GM23248 (cell line): ENCODE measurements at regions not wholly inside any gene's neighbourhood (a gene's known extent, or its start where the extent isn't known, plus 50 kb on each side); places are given as distances from the start of the nearest gene placed in this dataset.
"Not testable (repeated sequence)": the region's sequence is repeated elsewhere in the genome, so short reads cannot be mapped to it uniquely, and the experiment has no call there.

Experiments used
- DNase-seq: peaks from one replicate; pipeline ENCODE4 v3.0.0-alpha.2; 2015
- H2AFZ ChIP-seq: fragments of 200-600 bp; sonication (generic); 2 replicates; pipeline ENCODE4 v1.6.1; 2016; ENCODE audit warnings: antibody characterized with exemption
- H3F3A ChIP-seq: fragments of 200-600 bp; sonication (generic); 2 replicates; pipeline ENCODE4 v1.6.1; 2016; ENCODE audit warnings: mild to moderate bottlenecking, antibody characterized with exemption, mixed run types; ENCODE audit not compliant: insufficient read depth
- H3K27ac ChIP-seq: fragments of 200-600 bp; sonication (generic); 2 replicates; pipeline ENCODE4 v1.5.1; 2016; ENCODE audit warnings: mild to moderate bottlenecking
- H3K27me3 ChIP-seq: fragments of 200-600 bp; sonication (generic); replicated peaks from 2 replicates; pipeline ENCODE4 v1.6.1; 2016; ENCODE audit warnings: mild to moderate bottlenecking; ENCODE audit not compliant: insufficient read depth
- H3K36me3 ChIP-seq: fragments of 200-600 bp; sonication (generic); 2 replicates; pipeline ENCODE4 v1.6.1; 2016; ENCODE audit warnings: low read depth, mild to moderate bottlenecking
- H3K4me1 ChIP-seq: fragments of 200-600 bp; sonication (generic); 2 replicates; pipeline ENCODE4 v1.6.1; 2016; ENCODE audit warnings: mild to moderate bottlenecking; ENCODE audit not compliant: insufficient read depth
- H3K4me2 ChIP-seq: fragments of 200-600 bp; sonication (generic); one replicate; pipeline ENCODE4 v1.6.1; 2016; ENCODE audit warnings: mild to moderate bottlenecking; ENCODE audit not compliant: unreplicated experiment
- H3K4me3 ChIP-seq: fragments of 200-600 bp; sonication (generic); 2 replicates; pipeline ENCODE4 v1.5.1; 2016; ENCODE audit warnings: mild to moderate bottlenecking
- H3K79me2 ChIP-seq: fragments of 200-600 bp; sonication (generic); 2 replicates; pipeline ENCODE4 v1.6.1; 2016; ENCODE audit warnings: mild to moderate bottlenecking; ENCODE audit not compliant: insufficient read depth
- H3K9ac ChIP-seq: fragments of 200-600 bp; sonication (generic); 2 replicates; pipeline ENCODE4 v1.6.1; 2016; ENCODE audit warnings: mild to moderate bottlenecking
- H3K9me2 ChIP-seq: fragments of 200-600 bp; sonication (generic); 2 replicates; pipeline ENCODE4 v1.6.1; 2016; ENCODE audit warnings: mixed run types, mild to moderate bottlenecking, moderate library complexity; ENCODE audit not compliant: insufficient read depth
- H3K9me3 ChIP-seq: fragments of 200-600 bp; sonication (generic); one replicate; pipeline ENCODE4 v1.6.1; 2017; ENCODE audit warnings: low read depth
- H4K20me1 ChIP-seq: fragments of 200-600 bp; sonication (generic); 2 replicates; pipeline ENCODE4 v1.6.0; 2016; ENCODE audit not compliant: insufficient read depth
- EZH2 ChIP-seq: fragments of 200-600 bp; sonication (generic); IDR thresholded peaks from 2 replicates; pipeline ENCODE4 v1.6.1; 2018; ENCODE audit warnings: antibody characterized with exemption, mild to moderate bottlenecking; ENCODE audit not compliant: insufficient read depth, poor library complexity, severe bottlenecking
- EZH2phosphoT487 ChIP-seq: fragments of 200-600 bp; sonication (generic); IDR thresholded peaks from 2 replicates; pipeline ENCODE4 v1.6.1; 2018; ENCODE audit warnings: antibody characterized with exemption, moderate library complexity, mild to moderate bottlenecking, low read depth; ENCODE audit not compliant: insufficient read depth
- WGBS, 2 experiments: methylation state at CpG; one replicate each; pipeline ENCODE4 v1.1.6; 2015 to 2017; ENCODE audit warnings: low lambda C conversion rate in 2 of 2, low coverage in 1 of 2; ENCODE audit errors: missing lambda C conversion rate in 2 of 2; 5-methylcytosine and 5-hydroxymethylcytosine counted together
- in situ Hi-C: fragments of 300-500 bp; cut with MboI; formaldehyde crosslinking; loops from 2 replicates; pipeline ENCODE4 v1.15.0; 2020

- no peak for TF ChIP-seq EZH2phosphoT487
- TF ChIP-seq EZH2: no peak
- Histone ChIP-seq H3K27ac (no peak overlapping the region), H3K9me3 (no peaks in the 10 kb centered on the region), H4K20me1 (no peaks in the 10 kb centered on the region), H3K36me3 (no peaks in the 10 kb centered on the region), H3K9ac (no peak overlapping the region), H3F3A (no peaks in the 10 kb centered on the region), H3K9me2 (no peaks in the 10 kb centered on the region), H3K79me2 (no peaks in the 10 kb centered on the region), H3K4me3 (no peak overlapping the region), H3K4me1 (no peaks in the 10 kb centered on the region), H3K27me3 (no peaks in the 10 kb centered on the region; the same call in 1 of the 2 replicates), H2AFZ (no peak overlapping the region), H3K4me2 (no peak overlapping the region)
- 45 to 50% methylated on average over 4 of the region's 4 CpGs for WGBS, 2 experiments
- in situ Hi-C loops: no loop called here
- no peak for DNase-seq
These were observed 419.2 kb downstream of the AGTPBP1 start for GRCh38 chr9:85322592-85322991.

DNA sequence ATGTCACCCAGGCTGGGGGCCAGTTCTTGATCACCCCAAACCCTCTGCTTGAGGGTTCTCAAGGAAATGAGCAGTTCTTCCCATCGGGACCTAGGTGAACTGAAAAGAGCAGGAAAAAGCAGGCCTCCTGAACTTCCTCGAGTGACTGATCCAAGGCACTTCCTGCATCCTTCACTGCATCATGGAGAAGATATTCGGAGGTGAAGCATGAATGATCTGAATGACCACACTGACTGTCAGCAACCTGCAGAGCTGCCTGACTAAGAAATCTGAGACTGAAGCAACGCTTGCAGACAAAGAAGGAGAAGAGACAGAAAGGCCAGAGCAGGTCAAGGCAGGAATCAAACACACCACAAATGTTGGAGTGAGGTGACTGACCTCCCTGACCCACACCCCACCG lies 420.2 kb downstream of the AGTPBP1 start:
- H3K4me1 ChIP-seq: no peaks in the 10 kb centered on the region
- in situ Hi-C loops: no loop called here
- no peaks in the 10 kb centered on the region for H3K36me3 ChIP-seq
- H3K9me3 ChIP-seq: no peaks in the 10 kb centered on the region
- H3K27ac ChIP-seq: no peak overlapping the region
- H3K27me3 ChIP-seq: no peaks in the 10 kb centered on the region
- no peak overlapping the region for H2AFZ ChIP-seq
- DNase-seq: no peak
- no peak overlapping the region for H3K9ac ChIP-seq
- no peak for TF ChIP-seq EZH2
- no peak for TF ChIP-seq EZH2phosphoT487
- H4K20me1 ChIP-seq: no peaks in the 10 kb centered on the region
- H3K79me2 ChIP-seq: no peaks in the 10 kb centered on the region
- H3K9me2 ChIP-seq: no peaks in the 10 kb centered on the region
- no peak overlapping the region for H3K4me3 ChIP-seq
- no peak overlapping the region for H3K4me2 ChIP-seq
- 24 to 27% methylated on average over 5 of the region's 5 CpGs for WGBS, 2 experiments
- no peaks in the 10 kb centered on the region for H3F3A ChIP-seq

GRCh38 chr9:85319936-85320656 lies 421.7 kb downstream of the AGTPBP1 start:
- H3K27me3 ChIP-seq: no peaks in the 10 kb centered on the region
- H2AFZ ChIP-seq: no peak overlapping the region
- no peaks in the 10 kb centered on the region for H3K4me1 ChIP-seq
- no peak overlapping the region for H3K9ac ChIP-seq
- H3K9me2 ChIP-seq: no peaks in the 10 kb centered on the region
- no peaks in the 10 kb centered on the region for H3K9me3 ChIP-seq
- in situ Hi-C loops: no loop called here
- H3K4me2 ChIP-seq: no peak overlapping the region
- H4K20me1 ChIP-seq: no peaks in the 10 kb centered on the region
- H3K36me3 ChIP-seq: no peaks in the 10 kb centered on the region
- H3F3A ChIP-seq: no peaks in the 10 kb centered on the region
- H3K79me2 ChIP-seq: no peaks in the 10 kb centered on the region
- TF ChIP-seq EZH2 (no peak), EZH2phosphoT487 (no peak)
- no peak overlapping the region for H3K4me3 ChIP-seq
- no peak for DNase-seq
- 6 to 13% methylated on average over 2 of the region's 2 CpGs for WGBS, 2 experiments
- no peak overlapping the region for H3K27ac ChIP-seq

DNA sequence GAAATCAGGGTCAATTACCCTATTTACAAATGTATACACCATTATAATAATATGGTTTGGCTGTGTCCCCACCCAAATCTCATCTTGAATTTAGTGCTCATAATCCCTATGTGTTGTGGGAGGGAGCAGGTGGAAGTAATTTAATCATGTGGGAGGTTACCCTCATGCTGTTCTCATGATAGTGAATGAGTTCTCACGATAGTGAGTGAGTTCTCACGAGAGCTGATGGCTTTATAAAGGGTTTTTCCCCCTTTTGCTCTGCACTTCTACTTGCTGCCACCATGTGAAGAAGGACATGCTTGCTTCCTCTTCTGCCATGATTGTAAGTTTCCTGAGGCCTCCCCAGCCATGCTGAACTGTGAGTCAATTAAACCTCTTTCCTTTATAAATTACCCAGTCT lies 426.2 kb downstream of the AGTPBP1 start:
- H3K79me2 ChIP-seq, H3K4me1 ChIP-seq, H3K27me3 ChIP-seq, H3K9ac ChIP-seq, H4K20me1 ChIP-seq, H3F3A ChIP-seq, H3K36me3 ChIP-seq, H3K9me2 ChIP-seq, H3K27ac ChIP-seq, H3K9me3 ChIP-seq, H3K4me3 ChIP-seq, H3K4me2 ChIP-seq, H2AFZ ChIP-seq, DNase-seq, in situ Hi-C loops: not testable (repeated sequence)
- 27 to 34% methylated on average over 2 of the region's 2 CpGs for WGBS, 2 experiments

- Histone ChIP-seq H3K9me2 (no peaks in the 10 kb centered on the region), H3K9me3 (no peaks in the 10 kb centered on the region), H3K27me3 (no peaks in the 10 kb centered on the region), H3K27ac (no peak overlapping the region), H4K20me1 (no peaks in the 10 kb centered on the region), H3K36me3 (no peaks in the 10 kb centered on the region), H3K4me2 (no peak overlapping the region), H3K4me1 (no peaks in the 10 kb centered on the region), H2AFZ (no peak overlapping the region), H3K4me3 (no peak overlapping the region), H3F3A (no peaks in the 10 kb centered on the region), H3K9ac (no peak overlapping the region), H3K79me2 (no peaks in the 10 kb centered on the region)
- no peak for DNase-seq
- in situ Hi-C loops: no loop called here
- TF ChIP-seq EZH2phosphoT487: no peak
- TF ChIP-seq EZH2: no peak
These were observed 431.2 kb downstream of the AGTPBP1 start for GRCh38 chr9:85310573-85310972.
